Mesendoderm (in vitro differentiated cells): ENCODE measurements at regions not wholly inside any gene's neighbourhood (a gene's known extent, or its start where the extent isn't known, plus 50 kb on each side); places are given as distances from the start of the nearest gene placed in this dataset.
A peak's percentile ranks its signal among the peaks of the same experiment; 100 is the strongest.

Source experiments
- DNase-seq: peaks from one replicate; pipeline ENCODE4 v3.0.0; 2013
- H2AK5ac ChIP-seq: 2 replicates; pipeline ENCODE4 v1.6.1; 2013; ENCODE audit warnings: low read length, inconsistent platforms
- H2BK120ac ChIP-seq: 2 replicates; pipeline ENCODE4 v1.6.1; 2013; ENCODE audit warnings: low read depth, mild to moderate bottlenecking, low read length, moderate library complexity, mixed read lengths
- H2BK15ac ChIP-seq: replicated peaks from 2 replicates; pipeline ENCODE4 v1.6.1; 2013; ENCODE audit warnings: low read depth, mild to moderate bottlenecking, moderate library complexity
- H2BK5ac ChIP-seq: 2 replicates; pipeline ENCODE4 v1.6.1; 2013; ENCODE audit warnings: low read length, inconsistent platforms
- H3K18ac ChIP-seq: 2 replicates; pipeline ENCODE4 v1.6.1; 2013; ENCODE audit warnings: mild to moderate bottlenecking, low read length, mixed read lengths
- H3K23ac ChIP-seq: one replicate; pipeline ENCODE4 v1.6.1; 2013; ENCODE audit warnings: low read length
- H3K27ac ChIP-seq: 2 replicates; pipeline ENCODE4 v1.5.1; 2013; ENCODE audit warnings: low read depth, mild to moderate bottlenecking, inconsistent platforms, low read length, moderate library complexity
- H3K27me3 ChIP-seq: 2 replicates; pipeline ENCODE4 v1.6.1; 2013; ENCODE audit warnings: low read length, control low read depth, mild to moderate bottlenecking, inconsistent platforms; ENCODE audit not compliant: insufficient read depth, poor library complexity
- H3K36me3 ChIP-seq: 2 replicates; pipeline ENCODE4 v1.6.1; 2013; ENCODE audit warnings: low read length, inconsistent platforms; ENCODE audit not compliant: control insufficient read depth, insufficient read depth
- H3K4ac ChIP-seq: one replicate; pipeline ENCODE4 v1.6.1; 2013; ENCODE audit warnings: low read depth, mild to moderate bottlenecking, low read length, moderate library complexity
- H3K4me1 ChIP-seq: 2 replicates; pipeline ENCODE4 v1.6.1; 2013; ENCODE audit warnings: low read depth, low read length, inconsistent platforms; ENCODE audit not compliant: control insufficient read depth
- H3K4me2 ChIP-seq: 2 replicates; pipeline ENCODE4 v1.6.1; 2013; ENCODE audit warnings: low read length
- H3K4me3 ChIP-seq: 2 replicates; pipeline ENCODE4 v1.5.1; 2013; ENCODE audit warnings: mild to moderate bottlenecking, low read length
- H3K56ac ChIP-seq: one replicate; pipeline ENCODE4 v1.6.1; 2013; ENCODE audit warnings: low read length
- H3K79me1 ChIP-seq: 2 replicates; pipeline ENCODE4 v1.6.1; 2013; ENCODE audit warnings: low read length, inconsistent platforms
- H3K79me2 ChIP-seq: 2 replicates; pipeline ENCODE4 v1.6.1; 2013; ENCODE audit warnings: mild to moderate bottlenecking, low read length; ENCODE audit not compliant: control insufficient read depth, insufficient read depth
- H3K9ac ChIP-seq: 2 replicates; pipeline ENCODE4 v1.6.1; 2013; ENCODE audit warnings: low read length, inconsistent platforms
- H4K5ac ChIP-seq: one replicate; pipeline ENCODE4 v1.6.1; 2013; ENCODE audit warnings: low read length
- H4K8ac ChIP-seq: one replicate; pipeline ENCODE4 v1.6.1; 2013; ENCODE audit warnings: low read depth, mild to moderate bottlenecking, control low read depth, low read length, moderate library complexity
- WGBS: extraction: QIAGEN DNeasy Blood & Tissue Kit; methylation state at CpG from one replicate; pipeline ENCODE4 v1.1.7; 2013; ENCODE audit warnings: low lambda C conversion rate, missing lambda C conversion rate; ENCODE audit not compliant: insufficient coverage; ENCODE audit errors: extremely low coverage; 5-methylcytosine and 5-hydroxymethylcytosine counted together

DNA sequence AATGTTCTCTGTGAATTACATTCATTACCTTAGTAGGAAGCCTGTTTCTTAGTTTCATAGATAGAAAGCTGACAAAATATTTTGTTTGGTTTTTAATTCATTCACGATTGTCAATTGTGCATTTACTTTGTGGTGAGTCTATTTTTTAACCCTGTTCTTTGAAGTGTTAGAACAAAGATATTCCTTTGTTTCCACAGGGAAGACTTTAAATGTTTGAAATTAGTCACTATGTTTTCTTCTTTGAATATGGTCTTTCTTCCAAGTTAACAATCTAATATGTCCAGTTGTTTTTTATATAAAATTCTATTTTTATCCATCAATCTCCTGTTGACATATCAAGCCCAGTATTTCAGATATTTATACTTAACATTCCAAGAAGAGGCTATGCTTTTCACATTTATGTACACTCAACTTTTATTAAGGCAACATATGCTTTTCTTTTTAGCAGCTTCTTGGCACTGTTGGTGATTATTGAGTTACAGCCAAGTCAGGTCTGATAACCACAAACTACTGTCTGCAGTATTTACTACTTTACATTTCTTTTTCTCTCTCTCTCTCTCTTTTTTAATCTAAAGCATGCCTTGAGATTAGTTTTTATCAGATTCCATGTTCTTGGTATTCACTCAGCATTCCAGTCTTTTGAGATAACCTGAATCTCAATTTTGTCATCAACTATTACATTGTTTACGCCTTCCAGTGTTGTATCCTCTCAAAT, 812.8 kb upstream of the SLC10A2 start:
- no peak overlapping the region for H3K27ac ChIP-seq
- DNase-seq: peak; percentile 35
- H3K36me3 ChIP-seq: no peaks in the 10 kb centered on the region
- H3K27me3 ChIP-seq: no peaks in the 10 kb centered on the region
- no peak overlapping the region for H4K5ac ChIP-seq
- H3K4me3 ChIP-seq: no peak overlapping the region
- H3K79me1 ChIP-seq: no peaks in the 10 kb centered on the region
- no peaks in the 10 kb centered on the region for H3K4me1 ChIP-seq
- H4K8ac ChIP-seq: no peak overlapping the region
- WGBS: no CpG with 5 or more reads among the region's 2 CpGs
- H3K79me2 ChIP-seq: no peaks in the 10 kb centered on the region
- H2BK120ac ChIP-seq: no peak overlapping the region
- H2AK5ac ChIP-seq: no peak overlapping the region
- H2BK15ac ChIP-seq: no peak overlapping the region
- H3K9ac ChIP-seq: no peak overlapping the region
- H3K56ac ChIP-seq: no peak overlapping the region
- no peak overlapping the region for H3K23ac ChIP-seq
- H2BK5ac ChIP-seq: no peak overlapping the region
- H3K4me2 ChIP-seq: no peak overlapping the region
- no peak overlapping the region for H3K4ac ChIP-seq
- no peak overlapping the region for H3K18ac ChIP-seq

DNA sequence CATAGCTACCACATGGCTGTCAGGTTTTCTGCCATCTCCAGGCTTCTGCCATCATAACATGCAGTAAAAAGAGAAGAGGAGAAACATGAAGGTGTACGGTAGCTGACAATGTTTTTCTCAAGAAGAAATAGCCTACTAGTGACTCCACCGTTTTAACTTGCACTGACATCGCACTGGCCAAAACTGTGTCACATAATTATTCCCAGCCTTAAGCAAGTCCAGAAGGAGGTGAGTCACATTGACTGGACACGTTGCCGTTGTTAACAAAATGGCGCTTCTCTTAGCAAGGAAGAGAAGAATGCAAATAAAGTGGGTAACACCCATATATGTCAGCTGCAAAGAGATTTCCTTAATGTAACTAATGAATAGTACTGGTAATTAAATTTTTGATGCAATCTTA, 810.4 kb upstream of the SLC10A2 start:
- Histone ChIP-seq H4K5ac (no peak overlapping the region), H2AK5ac (no peak overlapping the region), H3K4me1 (no peaks in the 10 kb centered on the region), H3K79me2 (no peaks in the 10 kb centered on the region), H4K8ac (no peak overlapping the region), H3K4ac (no peak overlapping the region), H3K4me2 (no peak overlapping the region), H2BK5ac (no peak overlapping the region), H3K23ac (no peak overlapping the region), H3K18ac (no peak overlapping the region), H3K36me3 (no peaks in the 10 kb centered on the region), H2BK120ac (no peak overlapping the region), H3K9ac (no peak overlapping the region), H3K79me1 (no peaks in the 10 kb centered on the region), H3K27ac (no peak overlapping the region), H3K27me3 (no peaks in the 10 kb centered on the region), H3K56ac (no peak overlapping the region), H3K4me3 (no peak overlapping the region), H2BK15ac (no peak overlapping the region)
- DNase-seq: peak; percentile 1
- WGBS: no CpG with 5 or more reads among the region's 6 CpGs

DNA sequence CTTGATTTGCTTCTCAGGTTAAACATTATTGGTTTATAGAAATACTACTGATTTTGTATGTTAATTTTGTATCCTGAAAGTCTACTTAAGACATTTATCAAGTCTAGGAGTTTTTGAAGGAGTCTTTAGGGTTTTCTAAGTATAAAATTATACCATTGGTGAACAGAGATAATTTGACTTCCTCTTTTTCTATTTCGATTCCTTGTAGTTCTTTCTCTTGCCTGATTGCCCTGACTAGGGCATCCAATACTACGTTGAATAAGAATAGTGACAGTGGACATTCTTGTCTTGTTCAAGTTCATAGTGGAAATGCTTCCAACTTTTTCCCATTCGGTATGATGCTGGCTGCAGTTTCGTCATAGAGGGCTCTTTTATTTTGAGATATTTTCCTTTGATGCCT, 807.5 kb upstream of the SLC10A2 start:
- Histone ChIP-seq H3K4me2 (no peak overlapping the region), H2BK5ac (no peak overlapping the region), H3K4ac (no peak overlapping the region), H3K79me2 (no peaks in the 10 kb centered on the region), H2BK15ac (no peak overlapping the region), H3K27ac (no peak overlapping the region), H3K4me3 (no peak overlapping the region), H3K79me1 (no peaks in the 10 kb centered on the region), H3K18ac (no peak overlapping the region), H3K23ac (no peak overlapping the region), H3K56ac (no peak overlapping the region), H3K36me3 (no peaks in the 10 kb centered on the region), H3K9ac (no peak overlapping the region), H3K4me1 (no peaks in the 10 kb centered on the region), H3K27me3 (no peaks in the 10 kb centered on the region), H4K8ac (no peak overlapping the region), H4K5ac (no peak overlapping the region), H2AK5ac (no peak overlapping the region), H2BK120ac (no peak overlapping the region)
- WGBS: no CpG with 5 or more reads among the region's 4 CpGs
- DNase-seq: no peak

DNA sequence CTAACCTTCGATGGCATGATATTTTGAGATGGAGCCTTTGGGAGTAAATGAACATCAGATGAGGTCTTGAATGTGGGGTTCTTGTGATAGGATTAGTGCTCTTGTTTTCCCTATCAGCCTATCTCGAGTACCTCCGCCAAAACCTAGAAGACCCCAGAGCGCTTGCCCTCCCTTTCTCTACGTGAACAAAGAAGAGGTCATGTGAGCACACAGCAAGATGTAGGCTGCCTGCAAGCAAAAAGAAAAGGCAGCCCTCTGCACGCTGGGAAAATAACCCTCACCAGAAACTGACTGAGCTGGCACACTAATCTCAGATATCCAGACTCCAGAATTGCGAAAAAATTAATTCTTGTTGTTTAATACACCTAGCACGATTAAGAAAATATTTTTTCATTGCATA, 799.8 kb upstream of the SLC10A2 start:
- H2BK15ac ChIP-seq: no peak overlapping the region
- no peak overlapping the region for H4K8ac ChIP-seq
- no peaks in the 10 kb centered on the region for H3K4me1 ChIP-seq
- no peak overlapping the region for H3K4me3 ChIP-seq
- H3K18ac ChIP-seq: no peak overlapping the region
- no peaks in the 10 kb centered on the region for H3K36me3 ChIP-seq
- H3K27ac ChIP-seq: no peak overlapping the region
- no peak overlapping the region for H2AK5ac ChIP-seq
- H3K79me2 ChIP-seq: no peaks in the 10 kb centered on the region
- no peaks in the 10 kb centered on the region for H3K79me1 ChIP-seq
- H3K56ac ChIP-seq: no peak overlapping the region
- no peak overlapping the region for H3K4me2 ChIP-seq
- DNase-seq: peak; percentile 3
- H4K5ac ChIP-seq: no peak overlapping the region
- H3K27me3 ChIP-seq: no peaks in the 10 kb centered on the region
- no peak overlapping the region for H3K4ac ChIP-seq
- no peak overlapping the region for H2BK120ac ChIP-seq
- no peak overlapping the region for H3K9ac ChIP-seq
- no peak overlapping the region for H3K23ac ChIP-seq
- H2BK5ac ChIP-seq: no peak overlapping the region
- no CpG with 5 or more reads among the region's 8 CpGs for WGBS

DNA sequence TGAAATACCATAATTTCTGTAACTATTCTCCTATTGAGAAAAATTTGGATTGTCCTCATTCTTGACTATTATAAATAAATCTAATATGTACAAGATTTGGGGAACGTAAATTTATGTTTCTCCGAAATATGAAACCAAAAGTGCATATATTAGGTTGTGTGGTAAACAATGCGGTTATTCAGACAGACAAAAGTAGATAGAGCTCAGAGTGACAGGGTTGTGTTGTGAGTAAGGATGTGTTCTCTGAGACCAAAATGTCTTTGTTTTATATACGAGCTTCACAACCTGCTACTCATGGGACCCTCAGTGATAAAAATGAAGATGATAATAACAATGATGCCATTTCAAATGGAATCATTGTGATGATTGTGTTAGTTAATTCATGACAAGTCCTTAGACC, 796.3 kb upstream of the SLC10A2 start:
- Histone ChIP-seq H4K8ac (no peak overlapping the region), H3K36me3 (no peaks in the 10 kb centered on the region), H3K4me3 (no peak overlapping the region), H3K4me2 (no peak overlapping the region), H3K27ac (no peak overlapping the region), H2AK5ac (no peak overlapping the region), H3K4me1 (no peaks in the 10 kb centered on the region), H2BK15ac (no peak overlapping the region), H3K79me2 (no peaks in the 10 kb centered on the region), H3K79me1 (no peaks in the 10 kb centered on the region), H3K56ac (no peak overlapping the region), H2BK120ac (no peak overlapping the region), H3K27me3 (no peaks in the 10 kb centered on the region), H3K18ac (no peak overlapping the region), H2BK5ac (no peak overlapping the region), H3K4ac (no peak overlapping the region), H3K9ac (no peak overlapping the region), H3K23ac (no peak overlapping the region), H4K5ac (no peak overlapping the region)
- WGBS: no CpG with 5 or more reads among the region's 4 CpGs
- no peak for DNase-seq

DNA sequence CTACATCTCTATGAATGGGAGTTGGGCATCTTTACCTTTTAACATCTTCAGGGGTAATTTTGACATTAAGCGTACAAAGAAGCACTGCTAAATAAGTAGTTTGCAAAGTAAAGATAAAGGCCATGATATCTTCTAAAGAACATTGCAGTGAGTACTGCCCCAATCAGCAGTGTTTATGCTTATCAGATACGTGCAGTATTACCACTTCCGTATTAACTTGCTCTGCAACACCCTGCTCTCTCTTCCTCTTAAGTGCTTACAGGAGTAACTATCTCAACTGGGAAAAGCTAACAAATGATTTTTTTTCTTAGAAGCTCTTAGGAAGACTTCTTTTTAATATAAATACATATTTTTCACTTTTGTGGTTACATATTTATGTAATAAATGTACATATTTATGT, 793.7 kb upstream of the SLC10A2 start:
- H3K4me3 ChIP-seq: no peak overlapping the region
- H4K5ac ChIP-seq: no peak overlapping the region
- no peak for DNase-seq
- no peak overlapping the region for H2BK120ac ChIP-seq
- H2AK5ac ChIP-seq: no peak overlapping the region
- no peak overlapping the region for H2BK5ac ChIP-seq
- H4K8ac ChIP-seq: no peak overlapping the region
- H3K23ac ChIP-seq: no peak overlapping the region
- no peak overlapping the region for H3K56ac ChIP-seq
- H3K4me2 ChIP-seq: no peak overlapping the region
- no peaks in the 10 kb centered on the region for H3K4me1 ChIP-seq
- no peaks in the 10 kb centered on the region for H3K27me3 ChIP-seq
- H3K36me3 ChIP-seq: no peaks in the 10 kb centered on the region
- WGBS: no CpG with 5 or more reads among the region's 3 CpGs
- H3K79me1 ChIP-seq: no peaks in the 10 kb centered on the region
- no peak overlapping the region for H3K9ac ChIP-seq
- no peak overlapping the region for H3K4ac ChIP-seq
- H3K18ac ChIP-seq: no peak overlapping the region
- H3K79me2 ChIP-seq: no peaks in the 10 kb centered on the region
- H2BK15ac ChIP-seq: no peak overlapping the region
- H3K27ac ChIP-seq: no peak overlapping the region
